Ectodermal cell (in vitro differentiated cells): ENCODE measurements at regions not wholly inside any gene's neighbourhood (a gene's known extent, or its start where the extent isn't known, plus 50 kb on each side); places are given as distances from the start of the nearest gene placed in this dataset.
"Not testable (repeated sequence)": the region's sequence is repeated elsewhere in the genome, so short reads cannot be mapped to it uniquely, and the experiment has no call there.

Experiments used
- H3K27ac ChIP-seq: 2 replicates; pipeline ENCODE4 v1.7.0; 2013; ENCODE audit warnings: mild to moderate bottlenecking, low read depth, low read length; ENCODE audit not compliant: insufficient read depth, poor library complexity, severe bottlenecking
- H3K27me3 ChIP-seq: 2 replicates; pipeline ENCODE4 v1.7.0; 2013; ENCODE audit warnings: mild to moderate bottlenecking, low read length; ENCODE audit not compliant: insufficient read depth, control insufficient read depth, poor library complexity, severe bottlenecking
- H3K36me3 ChIP-seq: one replicate; pipeline ENCODE4 v1.7.0; 2013; ENCODE audit warnings: low read length; ENCODE audit not compliant: control insufficient read depth, insufficient read depth
- H3K4me1 ChIP-seq: one replicate; pipeline ENCODE4 v1.7.0; 2013; ENCODE audit warnings: low read length; ENCODE audit not compliant: control insufficient read depth, insufficient read depth
- H3K4me3 ChIP-seq: 2 replicates; pipeline ENCODE4 v1.7.0; 2013; ENCODE audit warnings: low read depth, low read length, control low read depth; ENCODE audit not compliant: insufficient read depth
- H3K9me3 ChIP-seq: 2 replicates; pipeline ENCODE4 v1.7.0; 2013; ENCODE audit warnings: mild to moderate bottlenecking, low read length, moderate library complexity; ENCODE audit not compliant: control insufficient read depth
- WGBS, 2 experiments: methylation state at CpG; one replicate each; pipeline ENCODE4 v1.1.7; 2013; ENCODE audit warnings: missing lambda C conversion rate in 2 of 2; 5-methylcytosine and 5-hydroxymethylcytosine counted together

- no peaks in the 10 kb centered on the region for H3K27me3 ChIP-seq
- no peak overlapping the region for H3K27ac ChIP-seq
- 94% methylated on average over 1 of the region's 1 CpG for WGBS, 2 experiments
- H3K4me3 ChIP-seq, result no peak overlapping the region
- no peaks in the 10 kb centered on the region for H3K36me3 ChIP-seq
- H3K9me3 ChIP-seq, result no peaks in the 10 kb centered on the region
- no peaks in the 10 kb centered on the region for H3K4me1 ChIP-seq
Measured at GRCh38 chr10:107971973-107972372, 807.5 kb upstream of the SORCS1 start.

- Histone ChIP-seq H3K27me3 (no peaks in the 10 kb centered on the region), H3K27ac (no peak overlapping the region)
- 94 to 98% methylated on average over 1 of the region's 1 CpG for WGBS, 2 experiments
Measured at GRCh38 chr10:107971411-107971810, 806.9 kb upstream of the SORCS1 start.

DNA sequence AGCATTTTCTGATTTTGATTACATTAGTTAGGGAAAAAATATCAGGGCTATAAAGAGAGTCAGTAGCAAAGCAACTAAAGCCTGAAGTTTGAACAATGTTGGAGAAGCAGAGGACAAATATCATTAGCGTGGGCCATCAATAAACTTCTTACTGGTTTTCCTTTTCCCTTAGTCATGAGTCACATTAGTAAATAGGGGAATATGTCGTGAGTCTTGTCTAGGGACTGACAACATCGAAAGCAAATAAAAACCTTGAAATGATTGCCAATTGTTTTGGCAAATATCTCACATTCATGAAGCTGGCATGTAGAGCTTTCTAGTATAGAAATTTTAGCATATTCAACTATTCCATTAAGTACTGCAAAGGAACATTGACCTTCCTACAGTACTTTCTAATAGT, 806.0 kb upstream of the SORCS1 start:
- Histone ChIP-seq H3K9me3 (no peaks in the 10 kb centered on the region), H3K36me3 (no peaks in the 10 kb centered on the region), H3K4me1 (no peaks in the 10 kb centered on the region), H3K4me3 (no peak overlapping the region), H3K27ac (no peak overlapping the region), H3K27me3 (no peaks in the 10 kb centered on the region)
- WGBS, 2 experiments, result 94 to 99% methylated on average over 3 of the region's 3 CpGs

More at GRCh38 chr10:107971411-107971810, 806.9 kb upstream of the SORCS1 start:
- no peaks in the 10 kb centered on the region for H3K4me1 ChIP-seq
- no peak overlapping the region for H3K4me3 ChIP-seq
- H3K36me3 ChIP-seq, result no peaks in the 10 kb centered on the region
- H3K9me3 ChIP-seq, result no peaks in the 10 kb centered on the region

DNA sequence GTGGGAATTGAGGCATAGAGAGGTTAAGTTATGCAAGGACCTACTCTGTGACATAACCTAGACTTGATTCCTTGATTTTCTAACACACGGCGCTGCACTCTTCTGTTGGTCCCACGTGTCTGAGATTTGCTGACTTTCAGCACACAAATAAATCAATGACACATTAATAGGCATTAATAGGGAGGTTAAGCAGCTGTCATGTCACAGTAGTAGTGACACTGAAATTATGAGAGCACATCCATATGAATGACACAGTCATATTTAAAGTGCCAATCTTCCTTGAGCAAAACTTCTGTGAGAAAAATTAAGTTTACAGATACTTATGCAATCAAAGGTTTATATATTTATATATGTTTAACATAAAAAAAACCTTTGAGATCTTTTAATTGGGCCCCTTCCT, 805.4 kb upstream of the SORCS1 start:
- no peak overlapping the region for H3K4me3 ChIP-seq
- H3K27me3 ChIP-seq, result no peaks in the 10 kb centered on the region
- no peak overlapping the region for H3K27ac ChIP-seq
- 82 to 96% methylated on average over 3 of the region's 3 CpGs for WGBS, 2 experiments
- H3K9me3 ChIP-seq, result no peaks in the 10 kb centered on the region
- H3K36me3 ChIP-seq, result no peaks in the 10 kb centered on the region
- H3K4me1 ChIP-seq, result no peaks in the 10 kb centered on the region

DNA sequence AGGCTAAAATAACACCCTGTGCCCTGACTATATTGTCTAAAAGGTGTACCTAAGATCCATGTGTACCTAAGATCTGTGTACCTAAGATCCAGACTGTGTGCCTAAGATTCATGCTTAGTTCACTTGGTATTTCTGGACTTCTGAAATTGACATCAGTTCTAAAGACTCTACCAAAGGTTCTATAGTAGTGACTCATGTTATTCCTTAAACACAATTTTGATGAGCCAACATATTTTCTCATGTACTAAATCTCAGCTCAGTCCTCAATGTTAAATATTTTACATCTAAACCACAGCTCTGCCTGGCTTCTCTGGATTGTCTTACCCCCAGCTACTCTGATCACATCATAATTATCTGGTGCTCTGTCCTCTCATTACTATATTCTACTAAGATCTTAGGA, 802.3 kb upstream of the SORCS1 start:
- Histone ChIP-seq H3K36me3 (no peaks in the 10 kb centered on the region), H3K27ac (no peak overlapping the region), H3K4me3 (no peak overlapping the region), H3K4me1 (no peaks in the 10 kb centered on the region), H3K27me3 (no peaks in the 10 kb centered on the region), H3K9me3 (no peaks in the 10 kb centered on the region)

- H3K27me3 ChIP-seq, result no peaks in the 10 kb centered on the region
- WGBS, 2 experiments, result 61 to 68% methylated on average over 6 of the region's 6 CpGs
- H3K4me3 ChIP-seq, result no peak overlapping the region
- H3K4me1 ChIP-seq, result no peaks in the 10 kb centered on the region
- H3K36me3 ChIP-seq, result no peaks in the 10 kb centered on the region
- H3K27ac ChIP-seq, result no peak overlapping the region
- H3K9me3 ChIP-seq, result no peaks in the 10 kb centered on the region
Measured at GRCh38 chr10:107952649-107953556, 788.4 kb upstream of the SORCS1 start.

GRCh38 chr10:107950411-107951062, 786.0 kb upstream of the SORCS1 start:
- not testable (repeated sequence) for H3K4me1 ChIP-seq, H3K4me3 ChIP-seq, H3K27ac ChIP-seq, H3K9me3 ChIP-seq, H3K27me3 ChIP-seq, H3K36me3 ChIP-seq
- 95 to 97% methylated on average over 32 of the region's 33 CpGs for WGBS, 2 experiments

DNA sequence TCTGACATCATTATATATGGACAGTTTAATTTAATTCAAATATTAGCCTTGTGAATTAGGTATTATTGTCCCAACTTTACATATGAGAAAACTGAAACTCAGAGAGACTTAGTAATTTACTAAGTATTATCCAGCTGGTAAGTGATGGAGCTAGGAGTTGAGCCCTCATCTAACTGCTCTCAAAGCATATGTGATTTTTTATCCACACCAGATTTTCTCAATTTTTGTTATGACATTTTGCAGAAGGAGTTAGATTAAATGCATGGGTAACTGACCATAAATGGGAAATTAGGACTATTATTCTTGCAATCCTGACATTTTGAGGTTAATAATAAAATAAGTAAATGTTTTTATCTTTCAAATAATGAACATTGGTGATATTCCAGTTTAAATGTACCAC, 778.3 kb upstream of the SORCS1 start:
- H3K27ac ChIP-seq, result no peak overlapping the region
- no peaks in the 10 kb centered on the region for H3K36me3 ChIP-seq

GRCh38 chr10:107933076-107933475, 768.6 kb upstream of the SORCS1 start:
- H3K4me3 ChIP-seq, result no peak overlapping the region
- H3K27me3 ChIP-seq, result no peaks in the 10 kb centered on the region
- H3K4me1 ChIP-seq, result no peaks in the 10 kb centered on the region
- no peaks in the 10 kb centered on the region for H3K9me3 ChIP-seq
- 97 to 100% methylated on average over 2 of the region's 2 CpGs for WGBS, 2 experiments
- H3K36me3 ChIP-seq, result no peaks in the 10 kb centered on the region
- H3K27ac ChIP-seq, result no peak overlapping the region

More for the DNA sequence above, 778.3 kb upstream of the SORCS1 start:
- H3K9me3 ChIP-seq, result no peaks in the 10 kb centered on the region
- H3K4me3 ChIP-seq, result no peak overlapping the region
- no peaks in the 10 kb centered on the region for H3K4me1 ChIP-seq
- no peaks in the 10 kb centered on the region for H3K27me3 ChIP-seq

- no peaks in the 10 kb centered on the region for H3K27me3 ChIP-seq
- WGBS, 2 experiments, result 73 to 90% methylated on average over 1 of the region's 1 CpG
- no peaks in the 10 kb centered on the region for H3K9me3 ChIP-seq
- H3K36me3 ChIP-seq, result no peaks in the 10 kb centered on the region
- H3K4me1 ChIP-seq, result no peaks in the 10 kb centered on the region
- no peak overlapping the region for H3K4me3 ChIP-seq
- H3K27ac ChIP-seq, result no peak overlapping the region
Measured at GRCh38 chr10:107931808-107932207, 767.3 kb upstream of the SORCS1 start.
